NT2/D1 (cell line): ENCODE measurements at regions not wholly inside any gene's neighbourhood (a gene's known extent, or its start where the extent isn't known, plus 50 kb on each side); places are given as distances from the start of the nearest gene placed in this dataset.

Experiments
- SUZ12 ChIP-seq: IDR thresholded peaks from 2 replicates; pipeline ENCODE4 v1.6.1; 2011; ENCODE audit not compliant: insufficient read length, insufficient read depth; ENCODE audit errors: extremely low read depth
- YY1 ChIP-seq: IDR thresholded peaks from 2 replicates; pipeline ENCODE4 v1.6.1; 2011; ENCODE audit not compliant: insufficient read length, insufficient read depth

- TF ChIP-seq YY1, result no peak
- TF ChIP-seq SUZ12, result no peak
Observed at GRCh38 chr4:59037812-59038211, 1927.6 kb upstream of the IGFBP7 start.
